GM10266 (cell line): ENCODE measurements at regions not wholly inside any gene's neighbourhood (a gene's known extent, or its start where the extent isn't known, plus 50 kb on each side); places are given as distances from the start of the nearest gene placed in this dataset.

Experiments used
- DNase-seq: peaks from one replicate; pipeline ENCODE4 v3.0.0; 2012; ENCODE audit errors: extremely low spot score
- TF ChIP-seq, protein P1 (sequence below): IDR thresholded peaks from 2 replicates; pipeline ENCODE4 v1.5.1; 2012; ENCODE audit warnings: mild to moderate bottlenecking, low read depth; ENCODE audit not compliant: control insufficient read depth, insufficient read depth; ENCODE audit errors: missing control alignments

DNA sequence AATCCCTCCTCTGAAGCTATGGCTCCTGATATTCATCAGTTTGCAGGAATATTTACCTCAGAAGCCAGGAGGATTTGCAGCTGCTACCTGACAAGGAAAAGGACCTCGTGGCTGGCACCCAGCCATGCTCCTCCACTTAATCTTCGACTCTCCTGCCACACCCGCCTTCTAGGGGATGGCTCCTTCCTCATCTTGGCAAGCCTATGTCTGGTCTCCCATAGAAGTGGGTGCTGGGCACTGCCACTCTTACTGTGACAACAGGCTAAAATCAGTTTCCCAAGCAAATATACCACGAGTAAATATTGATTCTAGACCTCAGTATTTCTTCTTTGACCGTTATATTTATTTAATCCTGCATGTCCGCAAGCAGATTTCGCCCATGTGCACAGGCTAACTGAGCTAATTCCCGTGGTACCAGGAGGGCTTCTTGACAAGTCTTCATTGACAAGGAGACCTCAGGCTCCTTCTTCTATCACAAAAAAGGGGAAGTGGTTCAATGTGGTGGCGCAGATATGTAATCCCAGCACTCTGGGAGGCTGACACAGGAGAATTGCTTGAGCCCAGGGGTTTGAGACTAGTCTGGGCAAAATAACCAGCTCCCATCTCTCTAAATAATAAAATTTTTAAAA, 52.6 kb upstream of the DCTD start:
- DNase-seq, result no peak
- TF ChIP-seq, protein P1, sequence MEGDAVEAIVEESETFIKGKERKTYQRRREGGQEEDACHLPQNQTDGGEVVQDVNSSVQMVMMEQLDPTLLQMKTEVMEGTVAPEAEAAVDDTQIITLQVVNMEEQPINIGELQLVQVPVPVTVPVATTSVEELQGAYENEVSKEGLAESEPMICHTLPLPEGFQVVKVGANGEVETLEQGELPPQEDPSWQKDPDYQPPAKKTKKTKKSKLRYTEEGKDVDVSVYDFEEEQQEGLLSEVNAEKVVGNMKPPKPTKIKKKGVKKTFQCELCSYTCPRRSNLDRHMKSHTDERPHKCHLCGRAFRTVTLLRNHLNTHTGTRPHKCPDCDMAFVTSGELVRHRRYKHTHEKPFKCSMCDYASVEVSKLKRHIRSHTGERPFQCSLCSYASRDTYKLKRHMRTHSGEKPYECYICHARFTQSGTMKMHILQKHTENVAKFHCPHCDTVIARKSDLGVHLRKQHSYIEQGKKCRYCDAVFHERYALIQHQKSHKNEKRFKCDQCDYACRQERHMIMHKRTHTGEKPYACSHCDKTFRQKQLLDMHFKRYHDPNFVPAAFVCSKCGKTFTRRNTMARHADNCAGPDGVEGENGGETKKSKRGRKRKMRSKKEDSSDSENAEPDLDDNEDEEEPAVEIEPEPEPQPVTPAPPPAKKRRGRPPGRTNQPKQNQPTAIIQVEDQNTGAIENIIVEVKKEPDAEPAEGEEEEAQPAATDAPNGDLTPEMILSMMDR, result no peak

DNA sequence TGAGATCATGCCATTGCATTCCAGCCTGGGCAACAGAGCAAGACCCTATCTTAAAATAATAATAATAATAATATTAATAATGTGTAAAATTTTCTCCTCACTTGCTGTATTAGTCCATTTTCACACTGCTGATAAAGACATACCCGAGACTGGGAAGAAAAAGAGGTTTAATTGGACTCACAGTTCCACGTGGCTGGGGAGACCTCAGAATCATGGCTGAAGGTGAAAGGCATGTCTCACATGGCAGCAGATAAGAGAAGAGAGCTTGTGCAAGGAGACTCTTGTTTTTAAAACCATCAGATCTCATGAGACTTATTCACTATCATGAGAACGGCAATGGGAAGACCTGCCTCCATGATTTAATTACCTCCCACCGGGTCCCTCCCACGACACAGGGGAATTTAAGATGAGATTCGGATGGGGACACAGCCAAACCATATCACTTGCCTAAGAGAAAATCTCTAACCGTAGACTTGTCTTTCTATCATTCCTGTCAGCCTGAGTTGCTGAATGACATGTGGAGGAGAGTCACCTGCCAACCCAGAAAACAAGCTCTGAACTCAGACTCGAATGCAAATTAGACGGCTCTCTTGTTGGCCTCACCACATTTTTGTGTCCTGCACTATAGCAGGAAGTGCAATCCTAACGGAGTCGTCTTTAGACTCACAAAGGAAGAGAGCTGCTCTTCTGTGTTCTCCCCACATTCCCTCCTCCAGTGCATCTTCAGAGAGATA, 51.9 kb upstream of the DCTD start:
- TF ChIP-seq, protein P1, result no peak
- no peak for DNase-seq

DNA sequence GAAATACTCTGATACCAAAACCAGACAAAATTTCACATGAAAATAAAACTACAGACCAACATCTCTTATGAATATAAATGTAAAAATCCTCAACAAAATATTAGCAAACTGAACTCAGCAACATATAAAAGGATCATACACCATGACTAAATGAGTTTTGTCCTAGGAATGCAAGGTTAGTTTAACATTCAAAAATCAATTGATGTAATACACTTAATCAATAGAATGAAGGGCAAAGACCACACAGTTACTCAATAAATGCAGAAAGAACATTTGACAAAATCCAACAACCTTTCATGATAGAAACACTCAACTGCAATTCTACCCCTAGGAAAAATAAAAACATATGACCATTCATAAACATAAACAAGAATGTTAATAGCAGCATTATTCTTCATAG, 50.2 kb upstream of the DCTD start:
- TF ChIP-seq, protein P1, result no peak
- DNase-seq, result no peak
